NB4 (cell line): ENCODE measurements at regions not wholly inside any gene's neighbourhood (a gene's known extent, or its start where the extent isn't known, plus 50 kb on each side); places are given as distances from the start of the nearest gene placed in this dataset.

Experiments used
- DNase-seq: peaks from one replicate; pipeline ENCODE4 v3.0.0; 2010; ENCODE audit warnings: low read depth
- H3K4me3 ChIP-seq: one replicate; pipeline ENCODE4 v1.5.1; 2011; ENCODE audit warnings: mild to moderate bottlenecking, low read depth, low read length, moderate library complexity
- MAX ChIP-seq: IDR thresholded peaks from 2 replicates; pipeline ENCODE4 v1.6.1; 2011; ENCODE audit warnings: low read depth, low read length
- MYC ChIP-seq: IDR thresholded peaks from 2 replicates; pipeline ENCODE4 v1.6.1; 2011; ENCODE audit warnings: low read depth, low read length
- POLR2A ChIP-seq: IDR thresholded peaks from 2 replicates; pipeline ENCODE4 v1.6.1; 2011; ENCODE audit warnings: mild to moderate bottlenecking; ENCODE audit not compliant: insufficient read length; ENCODE audit errors: extremely low read depth
- TF ChIP-seq, protein P1 (sequence below): IDR thresholded peaks from one replicate; pipeline ENCODE4 v1.5.1; 2012; ENCODE audit warnings: low read depth, low read length

DNA sequence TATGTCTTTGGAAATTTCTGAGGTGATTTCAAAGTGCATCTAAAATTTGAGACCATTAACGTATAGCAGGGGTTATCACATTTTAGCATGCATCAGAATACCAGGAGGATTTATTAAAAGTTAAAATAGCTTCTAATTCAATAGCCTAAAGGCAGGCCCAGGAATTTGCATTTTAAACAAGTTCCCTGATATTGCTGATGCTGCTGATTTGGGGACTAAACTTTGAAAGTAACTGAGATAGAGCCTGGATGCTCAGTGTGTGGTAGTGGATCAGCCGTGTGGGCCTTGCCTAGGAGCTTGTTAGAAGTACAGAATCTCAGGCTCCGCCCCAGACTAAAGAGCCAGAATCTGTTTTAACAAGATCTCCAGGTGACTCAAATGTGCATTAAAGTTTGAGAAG lies 375.0 kb upstream of the FBXO33 start:
- H3K4me3 ChIP-seq, result no peak overlapping the region
- no peak for DNase-seq
- no peak for TF ChIP-seq MAX
- TF ChIP-seq, protein P1, sequence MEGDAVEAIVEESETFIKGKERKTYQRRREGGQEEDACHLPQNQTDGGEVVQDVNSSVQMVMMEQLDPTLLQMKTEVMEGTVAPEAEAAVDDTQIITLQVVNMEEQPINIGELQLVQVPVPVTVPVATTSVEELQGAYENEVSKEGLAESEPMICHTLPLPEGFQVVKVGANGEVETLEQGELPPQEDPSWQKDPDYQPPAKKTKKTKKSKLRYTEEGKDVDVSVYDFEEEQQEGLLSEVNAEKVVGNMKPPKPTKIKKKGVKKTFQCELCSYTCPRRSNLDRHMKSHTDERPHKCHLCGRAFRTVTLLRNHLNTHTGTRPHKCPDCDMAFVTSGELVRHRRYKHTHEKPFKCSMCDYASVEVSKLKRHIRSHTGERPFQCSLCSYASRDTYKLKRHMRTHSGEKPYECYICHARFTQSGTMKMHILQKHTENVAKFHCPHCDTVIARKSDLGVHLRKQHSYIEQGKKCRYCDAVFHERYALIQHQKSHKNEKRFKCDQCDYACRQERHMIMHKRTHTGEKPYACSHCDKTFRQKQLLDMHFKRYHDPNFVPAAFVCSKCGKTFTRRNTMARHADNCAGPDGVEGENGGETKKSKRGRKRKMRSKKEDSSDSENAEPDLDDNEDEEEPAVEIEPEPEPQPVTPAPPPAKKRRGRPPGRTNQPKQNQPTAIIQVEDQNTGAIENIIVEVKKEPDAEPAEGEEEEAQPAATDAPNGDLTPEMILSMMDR, result no peak
- TF ChIP-seq POLR2A, result no peak

GRCh38 chr14:39784461-39784860 lies 352.2 kb upstream of the FBXO33 start:
- no peak overlapping the region for H3K4me3 ChIP-seq
- no peak for TF ChIP-seq MAX
- no peak for TF ChIP-seq MYC
- no peak for TF ChIP-seq POLR2A
- TF ChIP-seq, protein P1, result no peak
- no peak for DNase-seq

DNA sequence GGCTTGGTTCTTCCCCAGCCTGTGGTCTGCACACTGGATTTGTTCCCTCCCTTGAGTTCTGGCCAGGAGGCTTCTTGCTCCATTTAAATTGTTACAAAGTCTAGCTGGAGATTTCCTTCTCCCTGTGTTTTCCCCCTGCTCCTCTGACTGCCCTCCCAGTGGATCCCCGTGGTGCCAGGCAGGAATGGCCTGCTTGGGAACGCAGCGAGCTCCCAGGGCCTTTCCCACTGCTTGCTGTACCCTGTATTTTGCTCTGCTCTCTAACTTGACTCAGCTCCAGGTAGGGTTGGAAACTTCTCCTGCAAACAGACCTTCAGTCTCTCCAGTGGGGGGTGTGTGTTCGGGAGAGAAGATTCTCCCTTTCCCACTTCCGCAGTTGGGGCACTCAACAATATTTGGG lies 349.2 kb upstream of the FBXO33 start:
- TF ChIP-seq, protein P1, result no peak
- no peak for TF ChIP-seq MYC
- TF ChIP-seq POLR2A, result no peak
- no peak for TF ChIP-seq MAX
- DNase-seq, result no peak
- H3K4me3 ChIP-seq, result no peak overlapping the region

DNA sequence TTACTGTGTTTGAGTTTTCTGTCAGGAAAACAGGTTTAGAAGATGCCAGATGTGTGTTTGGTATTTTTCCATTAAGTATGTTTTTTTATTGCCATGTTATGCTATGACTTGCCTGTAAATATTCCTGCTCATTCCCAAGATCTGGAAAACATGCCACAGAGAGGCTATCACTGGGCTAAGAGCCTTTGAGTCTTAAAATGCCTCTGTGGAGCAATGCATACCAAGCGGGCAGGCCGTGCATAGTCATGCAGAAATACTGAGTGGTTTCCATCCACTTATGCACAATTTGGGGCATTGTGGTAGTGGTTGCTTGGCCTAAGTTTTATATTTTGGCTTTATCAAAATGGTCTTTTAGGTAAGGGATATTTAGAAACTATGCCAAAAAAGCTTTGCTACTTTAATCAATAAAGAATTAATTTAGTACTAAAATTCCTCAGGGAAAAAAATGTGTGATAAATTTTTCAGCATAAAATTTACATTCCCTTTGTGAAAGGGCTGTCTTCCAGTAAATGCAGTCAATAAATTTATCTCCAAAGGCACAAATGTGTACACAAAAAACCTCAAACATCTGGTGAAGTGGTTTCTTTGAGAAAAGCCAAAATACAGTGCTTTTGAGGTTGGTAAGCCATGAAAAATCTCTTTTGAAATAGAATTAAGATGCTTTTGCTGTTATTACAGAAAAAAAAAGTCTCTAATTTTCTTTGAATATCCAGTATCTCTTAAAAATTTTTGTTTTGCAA lies 341.3 kb upstream of the FBXO33 start:
- no peak for DNase-seq
- no peak overlapping the region for H3K4me3 ChIP-seq
- no peak for TF ChIP-seq POLR2A

- DNase-seq, result no peak
- H3K4me3 ChIP-seq, result no peak overlapping the region
- TF ChIP-seq, protein P1, result no peak
- TF ChIP-seq MYC (no peak), POLR2A (no peak), MAX (no peak)
Measured at GRCh38 chr14:39772627-39773026, 340.4 kb upstream of the FBXO33 start.

- no peak for DNase-seq
- no peak overlapping the region for H3K4me3 ChIP-seq
- TF ChIP-seq, protein P1, result no peak
- TF ChIP-seq POLR2A (no peak), MYC (no peak), MAX (no peak)
Measured at GRCh38 chr14:39768589-39768988, 336.4 kb upstream of the FBXO33 start.
